GM03348 (cell line): ENCODE measurements at regions not wholly inside any gene's neighbourhood (a gene's known extent, or its start where the extent isn't known, plus 50 kb on each side); places are given as distances from the start of the nearest gene placed in this dataset.
A peak's percentile ranks its signal among the peaks of the same experiment; 100 is the strongest.

Experiments used
- DNase-seq: peaks from one replicate; pipeline ENCODE4 v3.0.0; 2012; ENCODE audit warnings: low spot score

DNA sequence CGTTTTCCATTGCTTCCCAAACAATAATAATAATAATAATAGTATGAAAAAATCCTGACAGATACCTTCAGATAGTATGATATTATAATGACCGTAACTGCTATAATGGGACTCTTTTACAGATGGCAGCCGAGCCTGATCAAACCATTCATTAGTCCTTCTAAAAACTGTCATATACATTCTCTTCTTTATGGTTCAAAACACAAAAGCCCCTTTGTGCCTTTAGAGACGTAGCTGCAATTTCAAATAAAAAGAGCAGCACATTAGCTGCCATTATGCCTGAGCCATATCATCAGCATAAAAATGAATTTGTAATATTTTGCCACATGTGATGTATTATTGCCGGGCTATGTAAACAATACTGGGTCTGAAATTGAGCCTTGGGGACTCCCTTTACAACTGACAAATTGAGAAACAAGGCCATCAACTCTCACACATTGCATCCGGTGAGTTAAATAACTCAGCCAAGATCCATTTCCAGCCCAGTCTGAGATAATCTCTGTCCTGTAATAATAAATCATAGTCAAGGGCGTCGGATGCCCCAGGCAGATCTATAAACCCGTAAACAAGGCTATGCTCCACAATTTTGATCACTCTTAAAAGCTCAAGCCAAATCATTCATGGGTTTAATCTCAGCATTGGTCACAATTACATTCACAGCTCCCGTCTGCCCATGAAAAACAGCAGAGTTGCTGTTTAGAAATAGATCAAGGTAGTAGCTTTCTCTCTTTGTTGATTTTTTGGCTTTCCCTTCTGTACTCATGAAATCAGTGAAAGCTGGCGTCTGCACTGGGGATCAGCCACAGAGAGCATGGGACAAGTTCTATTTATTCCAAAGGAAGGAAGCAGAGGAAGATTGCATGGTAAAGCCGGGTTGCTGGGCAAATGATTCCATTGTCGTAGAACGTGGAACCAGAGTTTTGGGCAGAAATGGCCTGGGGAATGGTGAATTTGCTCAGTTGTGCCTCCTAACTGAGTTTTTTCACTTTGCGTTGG, 150.1 kb upstream of the BMPER start:
- DNase-seq, result no peak

DNA sequence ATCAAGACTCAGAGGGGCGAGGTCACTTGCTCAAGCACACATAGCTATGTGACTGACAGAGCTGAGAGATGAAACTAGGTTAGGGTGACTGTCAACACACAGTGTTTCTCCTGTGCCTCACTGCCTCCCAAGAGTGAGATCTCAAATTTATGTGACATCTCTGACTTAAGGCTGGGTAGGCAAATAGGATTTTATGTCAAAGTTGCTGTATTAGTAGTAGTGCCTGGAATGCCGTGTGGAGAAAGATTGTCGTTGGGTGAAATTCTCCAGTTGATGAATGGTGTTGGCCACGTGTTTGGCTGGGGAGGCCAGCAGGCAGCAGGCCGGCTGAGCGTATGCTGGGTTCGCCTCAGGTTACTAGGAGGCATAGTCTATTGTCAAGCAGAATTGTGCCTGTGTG, 148.3 kb upstream of the BMPER start:
- DNase-seq, result peak; percentile 87

DNA sequence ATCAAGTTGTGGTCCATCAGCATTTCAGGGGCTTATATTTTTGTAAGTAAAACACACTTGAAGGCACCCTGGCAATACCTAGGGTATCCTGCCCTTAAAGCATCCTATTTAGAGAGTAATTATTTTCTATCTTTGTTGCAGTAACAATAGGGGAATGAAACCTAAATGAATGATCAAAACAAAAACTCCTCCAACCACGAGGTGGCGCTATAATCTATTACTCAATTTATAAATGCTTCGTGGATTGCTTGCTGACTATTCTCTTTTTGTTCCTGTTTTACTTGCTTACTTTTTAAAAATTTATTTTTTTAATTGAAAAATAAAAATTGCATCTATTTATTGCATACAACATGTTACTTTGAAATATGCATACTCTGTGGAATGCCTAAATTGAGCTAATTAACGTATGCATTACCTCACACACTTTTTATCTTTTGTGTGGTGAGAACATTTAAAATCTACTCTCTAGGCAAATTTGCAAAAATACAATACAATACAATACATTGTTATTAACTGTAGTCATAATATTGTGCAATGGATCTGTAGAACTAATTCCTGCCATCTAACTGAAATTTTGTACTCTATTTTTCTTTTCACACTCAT, 147.7 kb upstream of the BMPER start:
- peak; percentile 44 for DNase-seq

DNA sequence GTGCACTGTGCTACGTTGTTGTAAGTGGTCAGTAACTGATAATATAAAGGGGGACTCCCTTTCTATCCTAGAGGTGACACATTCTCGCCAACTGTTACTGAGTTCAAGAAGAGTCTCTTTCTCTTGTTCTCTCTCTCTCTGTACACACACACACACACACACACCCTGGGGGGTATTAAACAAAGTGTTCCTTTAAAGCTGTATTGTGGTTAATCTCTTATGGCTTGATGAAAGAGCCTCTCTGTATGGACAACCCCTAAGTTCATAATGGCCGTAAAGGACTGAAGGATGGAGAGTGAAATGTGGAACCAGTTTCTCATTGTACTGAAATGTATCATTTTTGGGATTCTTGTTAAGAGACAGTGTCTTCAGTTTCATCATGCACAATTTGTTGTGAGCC, 145.2 kb upstream of the BMPER start:
- no peak for DNase-seq

DNA sequence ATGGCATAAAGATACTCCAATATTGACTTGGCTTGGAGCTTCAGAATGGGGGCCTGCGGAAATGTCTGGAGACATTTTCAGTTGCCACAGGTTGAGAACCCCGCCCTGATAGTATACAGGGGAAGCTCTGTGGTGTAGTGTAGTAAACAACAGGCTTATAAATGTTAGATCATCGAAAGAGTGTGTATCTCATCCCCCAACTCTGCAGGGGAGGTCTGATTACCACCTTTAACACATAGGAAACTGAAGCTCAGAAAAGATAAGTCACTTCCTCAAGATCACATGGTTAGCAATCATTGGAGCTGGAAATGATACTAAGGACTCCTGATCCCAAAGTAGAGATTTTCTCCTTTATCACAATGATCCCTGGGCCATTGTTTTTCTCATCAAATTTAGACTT, 144.5 kb upstream of the BMPER start:
- no peak for DNase-seq

DNA sequence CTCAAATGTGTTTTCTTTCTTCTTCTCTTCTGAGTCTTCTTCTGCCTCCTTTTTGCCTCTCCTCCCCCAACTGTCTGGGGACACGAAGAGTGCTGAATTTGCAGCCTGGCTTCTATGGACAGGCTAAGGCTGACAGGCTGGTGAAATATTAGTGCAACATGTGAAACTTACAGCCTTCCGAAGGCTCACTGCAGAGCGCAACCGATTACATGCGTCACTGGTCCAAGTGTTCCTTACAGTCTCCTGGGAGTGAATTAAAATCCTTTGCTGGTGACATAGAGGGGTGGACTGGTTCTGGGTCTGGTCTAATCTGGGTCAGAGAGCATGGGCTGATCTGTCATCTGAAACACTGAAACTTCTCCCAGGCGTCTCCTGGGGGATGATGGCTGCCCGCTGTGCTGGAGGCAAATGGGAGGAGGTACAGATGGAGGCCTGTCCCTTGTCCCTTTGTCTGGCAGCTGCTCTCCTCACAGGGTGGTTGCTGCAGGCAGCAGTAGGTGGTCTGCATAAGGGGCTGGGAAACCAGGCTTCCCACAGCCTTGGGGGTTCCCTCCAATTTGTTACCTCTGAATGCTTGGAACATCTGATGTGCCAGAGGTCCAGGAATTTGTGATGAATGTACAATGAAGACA, 143.8 kb upstream of the BMPER start:
- no peak for DNase-seq

DNA sequence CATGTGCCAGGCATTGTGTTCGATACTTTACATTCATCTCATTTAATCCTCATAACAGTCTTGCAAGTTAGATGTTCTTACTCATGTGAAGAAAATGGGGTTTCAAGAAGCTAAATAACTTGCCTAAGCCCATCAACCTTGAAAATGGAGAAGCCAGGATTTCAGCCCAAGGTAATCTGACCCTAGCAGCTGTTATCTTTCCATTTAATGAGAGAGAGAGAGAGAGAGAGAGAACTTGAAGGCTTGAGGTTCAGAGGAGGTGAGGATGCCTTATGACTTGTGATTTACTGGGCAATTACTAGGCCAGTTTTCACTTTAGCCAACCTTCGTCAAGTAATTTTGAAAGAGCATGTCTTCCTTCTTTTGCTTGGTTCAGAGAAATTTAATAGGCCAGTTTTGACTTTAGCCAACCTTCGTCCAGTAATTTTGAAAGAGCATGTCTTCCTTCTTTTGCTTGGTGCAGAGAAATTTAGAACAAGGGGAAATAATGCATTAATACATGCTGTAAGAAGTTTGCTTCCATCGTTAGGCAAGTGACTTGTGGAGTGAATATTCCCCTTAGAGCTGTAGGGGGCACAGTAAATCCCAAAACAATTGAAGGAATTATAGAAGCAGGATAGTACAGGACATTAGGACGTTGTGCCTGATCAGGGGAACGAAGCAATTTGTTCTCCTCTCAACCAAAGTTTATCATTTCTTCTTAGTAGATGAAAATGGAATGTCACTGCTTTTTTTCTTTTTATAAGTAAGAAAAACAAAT, 143.0 kb upstream of the BMPER start:
- no peak for DNase-seq

DNA sequence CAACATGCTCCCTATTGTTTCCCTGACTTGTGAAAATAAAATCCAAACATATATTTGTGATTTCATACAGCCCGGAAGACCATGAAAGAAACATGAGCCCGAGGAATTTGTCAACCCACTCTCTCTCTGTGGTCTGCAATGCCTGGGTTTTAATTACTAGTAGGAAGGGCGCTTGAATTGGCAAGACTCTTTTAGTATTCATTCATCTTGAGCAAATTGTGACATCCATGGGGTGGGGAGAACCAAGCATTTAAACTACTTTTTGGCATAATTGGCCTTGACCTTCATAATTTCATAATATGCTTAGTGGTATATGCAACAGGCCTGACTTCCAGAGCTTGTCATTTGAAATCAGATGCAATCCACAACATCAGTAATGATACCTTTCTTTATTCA, 142.4 kb upstream of the BMPER start:
- peak; percentile 52 for DNase-seq

DNA sequence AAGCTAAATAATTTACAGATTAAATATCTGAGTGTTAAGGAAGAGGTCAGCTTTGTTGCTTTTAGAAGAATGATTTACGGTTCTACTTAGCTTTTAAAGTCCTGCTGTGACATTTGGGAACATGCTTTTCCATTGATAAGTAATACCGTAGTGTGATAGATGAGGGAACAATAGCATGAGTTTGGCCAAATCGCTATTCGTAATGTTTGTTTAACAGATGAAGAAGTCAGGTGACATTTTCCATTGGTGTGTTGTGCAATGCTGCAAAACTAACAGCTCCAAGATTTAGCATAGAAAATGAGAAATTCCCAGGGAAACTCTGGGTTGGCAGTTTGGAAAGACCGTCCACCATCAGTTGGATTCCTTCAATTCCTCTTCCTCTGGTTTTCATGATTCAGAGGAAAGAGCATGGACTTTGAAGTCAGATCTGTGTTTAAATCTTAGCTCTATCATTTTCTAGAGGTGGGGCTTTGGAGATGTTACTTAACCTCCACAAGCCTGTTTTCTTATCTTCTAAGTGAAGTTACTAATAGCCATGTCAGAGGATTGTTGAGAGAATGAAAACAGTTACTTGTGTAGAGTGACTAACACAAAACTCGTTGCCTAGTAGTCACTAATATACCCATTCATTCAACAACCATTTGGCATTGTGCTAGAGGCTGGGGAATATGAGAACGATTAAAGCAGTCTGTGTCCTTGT, 140.4 kb upstream of the BMPER start:
- peak; percentile 47 for DNase-seq

DNA sequence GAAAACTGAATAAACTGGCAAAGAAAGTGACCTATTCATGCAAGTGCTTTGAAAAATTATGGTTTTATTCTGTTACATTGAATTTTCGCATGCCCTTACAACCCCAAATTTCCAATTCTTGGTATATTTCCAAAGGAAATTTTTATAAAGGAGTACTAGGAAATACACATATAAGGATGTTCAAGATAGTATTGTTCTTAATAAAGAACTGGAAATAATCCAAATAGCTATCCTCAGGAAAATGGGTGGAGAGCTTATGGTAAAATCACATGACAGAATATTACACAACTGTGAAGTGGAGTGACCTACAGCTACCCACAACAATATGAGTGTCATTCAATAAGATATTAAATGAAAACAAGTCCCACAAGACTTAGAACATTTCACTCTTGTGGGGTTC, 138.9 kb upstream of the BMPER start:
- DNase-seq, result no peak

DNA sequence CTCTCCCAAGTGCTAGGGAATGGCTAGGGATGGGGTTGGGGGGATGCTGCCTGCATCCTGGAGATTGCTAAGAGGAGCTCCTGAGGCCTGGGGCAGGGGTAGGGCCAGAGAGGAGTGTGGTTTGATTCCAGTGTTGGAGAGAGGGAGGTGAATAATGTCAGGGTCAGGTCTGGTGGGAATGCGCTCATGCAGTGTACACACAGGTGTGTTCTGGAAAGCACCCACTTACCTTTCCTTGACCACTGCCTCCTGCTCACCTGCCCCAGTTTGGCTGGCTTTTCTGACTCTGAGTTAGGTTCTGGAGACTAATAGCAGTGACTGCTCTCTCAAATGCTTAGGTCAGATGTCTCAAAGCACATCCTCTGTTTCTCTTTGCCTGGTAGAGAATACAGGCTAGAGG, 135.4 kb upstream of the BMPER start:
- DNase-seq, result no peak

DNA sequence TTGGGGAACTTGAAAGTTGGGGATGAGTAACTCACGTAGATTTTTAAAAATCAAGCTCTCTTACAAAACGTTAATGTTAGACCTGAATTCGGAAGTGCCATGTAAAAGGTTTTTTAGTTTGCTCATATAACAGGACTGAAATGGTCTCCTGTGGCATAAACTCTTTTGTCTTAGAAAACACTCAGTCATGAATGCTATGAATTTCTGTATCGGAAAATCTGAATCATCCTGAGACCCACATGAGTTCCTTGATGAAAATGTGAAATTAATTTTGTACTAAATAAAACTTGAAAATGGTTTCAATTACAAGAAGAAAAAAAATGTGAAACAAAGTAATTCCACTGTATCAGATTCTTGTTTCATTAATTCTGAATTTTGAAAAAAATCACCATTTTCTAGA, 134.8 kb upstream of the BMPER start:
- DNase-seq, result no peak

DNA sequence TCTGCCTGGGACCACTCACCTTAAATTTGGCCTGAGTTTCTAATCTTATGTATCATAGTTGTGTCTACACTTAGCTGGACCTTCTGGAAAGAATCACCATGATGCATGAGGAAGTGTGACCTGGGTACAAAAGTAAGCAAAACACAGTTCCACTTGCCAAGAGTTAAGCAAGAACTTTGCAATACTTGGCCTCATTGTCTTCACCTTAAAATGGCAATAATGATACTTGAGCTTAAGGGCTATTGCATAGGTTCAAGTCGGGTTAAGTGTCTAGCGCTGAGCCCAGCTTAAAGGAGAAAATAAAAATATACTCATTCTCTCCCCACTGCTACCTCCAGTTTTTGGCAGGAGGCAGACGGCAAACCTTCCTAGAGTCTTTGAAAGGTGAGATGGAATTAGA, 133.9 kb upstream of the BMPER start:
- no peak for DNase-seq

DNA sequence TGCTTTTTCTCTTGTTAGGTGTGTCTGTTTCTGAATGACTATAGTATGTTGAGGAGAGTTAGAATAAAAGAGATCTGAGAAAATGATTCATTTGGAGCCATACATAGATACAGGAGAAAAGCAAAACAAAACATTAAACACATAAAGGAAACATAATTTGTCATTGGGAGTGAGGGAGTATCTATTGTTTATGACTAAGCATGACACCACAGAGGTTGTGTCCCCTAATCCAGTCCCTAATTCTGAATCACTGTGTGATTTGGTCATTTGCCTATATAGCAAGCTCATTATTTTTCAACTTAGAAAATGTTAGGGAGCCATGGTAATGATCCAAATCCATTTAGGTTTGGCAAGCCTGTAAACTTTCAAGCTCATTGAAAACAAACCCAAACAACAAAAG, 132.3 kb upstream of the BMPER start:
- peak; percentile 17 for DNase-seq

DNA sequence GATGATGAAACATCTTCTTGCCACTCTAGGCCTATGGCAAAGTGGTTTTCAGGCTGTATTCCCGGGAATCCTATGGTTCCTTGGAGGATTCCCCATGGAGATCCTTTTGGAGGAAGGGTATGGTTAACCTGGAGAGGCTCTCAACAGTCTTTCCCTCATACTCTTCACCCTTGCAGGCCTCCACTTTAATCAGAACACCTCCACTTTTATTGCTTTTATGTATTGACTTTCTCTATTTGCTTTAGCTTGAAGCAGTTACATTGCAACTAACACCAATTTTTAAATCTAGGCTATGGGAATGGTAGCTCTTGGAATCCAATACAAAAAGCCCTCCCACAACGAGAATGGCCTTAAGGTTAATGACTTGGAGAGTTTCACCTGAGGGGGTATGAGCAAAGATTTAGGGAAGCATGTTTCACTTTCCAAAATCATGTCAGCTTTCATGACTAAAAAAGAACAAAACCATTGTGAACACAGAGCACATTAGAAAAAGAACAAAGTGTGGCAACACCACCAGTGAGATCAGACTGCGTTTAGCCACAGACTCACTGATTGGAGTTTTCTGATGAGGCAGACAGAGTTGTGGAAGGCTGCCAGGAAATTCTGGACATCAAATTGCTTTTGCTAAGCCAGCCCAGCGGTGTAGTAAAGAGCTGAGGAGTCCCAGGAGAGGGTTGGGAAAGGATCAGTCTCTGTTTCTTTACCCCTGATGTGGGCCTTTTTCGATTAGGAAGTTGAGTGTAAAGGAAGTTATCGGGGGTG, 130.4 kb upstream of the BMPER start:
- no peak for DNase-seq

DNA sequence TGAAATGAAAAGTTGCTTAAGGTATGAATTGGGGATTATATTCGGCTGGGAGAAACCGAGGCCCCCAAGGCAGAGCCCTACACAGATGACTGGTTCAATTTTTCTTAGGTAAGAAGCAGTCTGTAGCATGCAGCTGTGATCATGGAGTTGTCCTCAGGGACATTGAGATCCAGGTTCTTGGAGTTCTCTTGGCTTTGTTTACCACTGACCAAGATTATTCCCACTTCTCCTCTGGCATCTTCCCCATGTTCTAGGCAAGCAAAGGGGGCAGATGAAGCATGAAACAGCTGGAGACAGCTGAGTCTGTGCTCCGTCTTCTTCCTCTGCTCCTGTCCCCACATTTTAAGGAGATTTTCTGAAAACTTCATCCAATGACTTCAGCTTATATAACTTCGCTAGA, 129.5 kb upstream of the BMPER start:
- no peak for DNase-seq

DNA sequence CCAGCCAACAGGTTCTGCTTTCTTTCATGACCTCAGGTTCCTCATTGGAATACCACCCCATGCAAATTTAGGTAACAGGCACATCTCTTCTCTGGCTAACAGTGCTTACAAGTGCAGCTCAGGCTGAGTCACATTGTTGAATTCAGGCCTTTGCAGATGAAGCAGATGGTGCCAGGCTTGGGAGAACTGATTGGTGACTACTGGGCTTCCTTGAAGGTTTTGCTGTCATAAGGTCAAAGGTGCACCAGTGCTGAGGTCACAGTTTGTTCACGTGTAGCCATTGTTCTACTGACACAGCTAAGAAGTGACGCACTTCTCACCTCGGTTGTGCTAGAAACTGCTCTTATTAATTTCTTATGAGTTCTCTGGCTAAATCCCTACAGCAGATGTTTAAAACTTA, 128.6 kb upstream of the BMPER start:
- DNase-seq, result peak; percentile 25

DNA sequence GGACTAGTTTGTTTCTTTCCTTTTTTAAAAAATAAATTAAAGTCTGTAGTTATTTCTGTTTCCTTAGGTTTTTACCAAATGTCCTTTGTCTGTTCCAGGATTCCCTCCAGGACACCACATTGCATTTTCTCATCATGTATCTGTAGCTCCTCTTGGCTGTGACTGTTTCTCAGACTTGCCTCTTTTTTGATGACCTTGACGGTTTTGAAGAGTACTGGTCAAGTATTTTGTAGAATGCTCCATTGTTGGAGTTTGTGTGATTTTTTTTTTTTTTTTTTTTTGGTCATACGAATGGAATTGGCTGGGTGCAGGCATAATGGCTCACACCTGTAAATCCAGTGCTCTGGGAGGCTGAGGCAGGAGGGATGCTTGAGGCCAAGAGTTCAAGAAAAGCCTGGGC, 127.1 kb upstream of the BMPER start:
- no peak for DNase-seq

DNA sequence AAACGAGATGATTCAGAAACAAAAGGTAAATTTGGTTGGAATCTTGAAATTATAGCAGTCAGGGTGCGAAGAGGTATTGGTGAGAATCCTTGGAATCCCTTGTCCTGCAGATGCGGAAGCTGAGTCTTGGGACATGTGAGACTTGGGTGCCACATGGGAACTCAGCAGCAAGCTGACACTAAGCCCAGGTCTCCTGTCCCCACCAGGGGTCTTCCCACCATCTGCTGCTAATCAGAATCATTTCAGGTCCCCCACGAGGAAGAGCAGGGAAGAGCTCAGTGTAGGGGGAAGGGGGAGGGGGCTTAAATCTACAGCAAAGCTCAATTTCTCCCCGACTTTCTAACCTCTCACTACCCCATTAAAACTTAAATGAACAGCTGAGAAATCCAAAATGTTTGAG, 126.1 kb upstream of the BMPER start:
- no peak for DNase-seq

DNA sequence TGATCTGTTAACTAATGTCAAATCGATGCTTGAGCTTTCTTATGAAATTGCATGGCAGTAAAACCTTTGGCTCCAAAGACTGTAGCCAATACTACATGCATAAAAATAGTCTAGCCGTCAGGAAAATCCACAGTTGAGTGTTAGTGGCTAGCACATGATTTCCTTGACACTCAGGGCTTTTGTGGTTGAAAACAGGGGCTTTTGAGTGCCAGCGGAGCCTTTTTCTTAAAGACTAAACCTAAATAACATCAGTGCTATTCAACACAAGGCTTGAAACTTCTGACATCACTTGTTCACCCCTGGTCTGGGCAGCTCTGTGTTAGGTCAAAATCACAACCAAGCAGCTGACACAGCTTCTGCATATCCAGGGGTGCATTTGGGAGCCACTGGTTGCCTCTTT, 124.2 kb upstream of the BMPER start:
- no peak for DNase-seq

DNA sequence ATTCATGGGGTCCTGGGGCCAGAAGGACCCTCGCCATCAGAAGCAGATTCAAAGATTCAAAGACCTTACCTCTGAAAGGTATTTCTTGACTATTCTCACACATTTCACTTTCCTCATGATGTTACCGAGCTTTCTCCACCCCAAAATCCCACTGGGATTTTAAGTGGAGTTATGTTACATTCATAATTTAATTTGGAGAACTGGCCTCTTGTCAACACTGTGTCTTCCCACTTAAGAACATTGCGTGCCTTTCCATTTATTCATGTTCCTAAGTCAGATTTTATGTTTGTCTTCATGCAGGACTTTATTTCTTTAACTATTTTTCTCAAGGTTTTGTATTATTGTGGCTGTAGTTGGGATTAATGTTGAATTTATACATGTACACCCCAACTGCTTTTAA, 123.5 kb upstream of the BMPER start:
- DNase-seq, result peak; percentile 13
